Left ventricle myocardium superior (tissue), 1 donor: ENCODE measurements at regions not wholly inside any gene's neighbourhood (a gene's known extent, or its start where the extent isn't known, plus 50 kb on each side); places are given as distances from the start of the nearest gene placed in this dataset.

Experiments used
- ATAC-seq: fragments of 200-7000 bp; cut with Tn5 transposase; one replicate; pipeline ENCODE4 v1.9.1; 2020; ENCODE audit warnings: mild to moderate bottlenecking, moderate library complexity
- DNase-seq: peaks from one replicate; pipeline ENCODE4 v3.0.0-alpha.2; 2020
- intact Hi-C: fragments of 100-400 bp; cut with micrococcal nuclease; formaldehyde crosslinking; loops from one replicate; pipeline ENCODE4 v1.11.0; 2022
- donor health status: DM: no; HTN: yes; CAD: no; lungs with severe emphysema.

DNA sequence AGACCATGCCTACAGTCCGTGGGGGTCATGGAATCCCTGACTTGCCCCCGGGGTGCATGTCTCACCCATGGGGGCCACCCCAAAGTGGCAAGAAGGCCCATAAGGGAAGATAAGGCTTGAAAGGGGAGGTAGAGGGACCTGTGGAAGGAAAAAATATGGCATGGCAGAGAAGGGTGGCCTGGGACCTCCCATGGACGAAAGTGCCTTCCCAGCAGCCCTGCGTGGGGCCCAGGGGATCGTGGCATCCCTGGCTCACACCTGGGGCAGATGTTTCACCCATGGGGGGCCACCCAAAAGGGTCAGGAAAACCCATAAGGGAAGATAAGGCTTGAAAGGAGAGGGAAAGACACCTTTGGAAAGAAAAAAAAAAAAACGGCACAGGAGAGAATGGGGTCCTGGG lies 264.6 kb downstream of the ALG10 start:
- ATAC-seq = no peak
- DNase-seq = no peak
- intact Hi-C loops = no loop called here

DNA sequence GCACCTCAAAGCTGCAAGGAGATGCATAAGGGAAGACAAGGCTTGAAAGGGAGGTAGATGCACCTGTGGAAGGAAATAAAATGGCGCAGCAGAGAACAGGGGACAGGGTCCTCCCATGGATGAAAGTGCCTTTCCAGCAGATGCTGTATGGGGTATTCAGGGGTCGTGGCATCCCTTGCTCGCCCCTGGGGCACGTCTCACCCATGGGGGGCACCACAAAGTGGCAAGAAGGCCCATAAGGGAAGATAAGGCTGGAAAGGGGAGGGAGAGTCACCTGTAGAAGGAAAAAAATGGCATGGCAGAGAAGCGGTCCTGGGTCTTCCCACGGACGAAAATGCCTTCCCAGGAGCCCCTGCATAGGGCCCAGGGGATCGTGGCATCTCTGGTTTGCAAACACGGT lies 265.1 kb downstream of the ALG10 start:
- peak; percentile 5 for DNase-seq
- no peak for ATAC-seq

DNA sequence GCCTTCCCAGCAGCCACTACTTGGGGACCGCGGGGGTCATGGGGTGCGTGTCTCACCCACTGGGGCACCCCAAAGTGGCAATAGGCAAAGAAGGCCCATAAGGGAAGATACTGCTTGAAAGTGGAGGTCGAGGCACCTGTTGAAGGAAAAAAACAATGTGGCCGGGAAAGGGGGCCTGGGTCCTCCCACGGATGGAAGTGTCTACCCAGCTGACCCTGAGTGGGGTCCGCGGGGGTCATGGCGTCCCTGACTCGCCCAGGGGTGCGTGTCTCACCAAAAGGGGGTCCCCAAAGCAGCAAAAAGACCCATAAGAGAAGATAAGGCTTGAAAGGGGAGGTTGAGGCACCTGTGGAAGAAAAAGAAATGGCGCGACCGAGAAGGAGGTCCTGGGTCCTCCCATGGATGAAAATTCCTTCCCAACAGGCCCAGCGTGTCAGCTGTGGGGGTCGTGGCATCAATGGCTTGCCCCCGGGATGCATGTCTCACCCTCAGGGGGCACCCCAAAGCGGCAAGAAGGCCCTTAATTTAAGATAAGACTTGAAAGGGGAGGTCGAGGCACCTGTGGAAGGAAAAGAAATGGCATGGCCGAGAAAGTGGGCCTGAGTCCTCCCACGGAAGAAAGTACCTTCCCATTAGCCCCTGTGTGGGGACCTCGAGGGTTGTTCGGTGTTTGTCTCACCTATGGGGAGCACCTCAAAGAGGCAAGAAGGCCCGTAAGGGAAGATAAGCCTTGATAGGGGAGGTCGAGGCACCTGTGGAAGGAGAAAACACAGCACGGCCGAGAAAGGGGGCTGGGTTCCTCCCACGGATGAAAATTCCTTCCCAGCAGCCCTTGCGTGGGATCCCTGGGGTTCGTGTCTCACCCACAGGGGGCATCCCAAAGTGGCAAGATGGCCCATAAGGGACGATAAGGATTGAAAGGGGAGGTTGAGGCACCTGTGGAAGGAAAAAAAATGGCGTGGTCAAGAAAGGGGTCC lies 266.0 kb downstream of the ALG10 start:
- ATAC-seq (no peak), DNase-seq (peak; percentile 7)
- intact Hi-C loops = no loop called here

More for the DNA sequence above, 265.1 kb downstream of the ALG10 start:
- intact Hi-C loops = no loop called here

DNA sequence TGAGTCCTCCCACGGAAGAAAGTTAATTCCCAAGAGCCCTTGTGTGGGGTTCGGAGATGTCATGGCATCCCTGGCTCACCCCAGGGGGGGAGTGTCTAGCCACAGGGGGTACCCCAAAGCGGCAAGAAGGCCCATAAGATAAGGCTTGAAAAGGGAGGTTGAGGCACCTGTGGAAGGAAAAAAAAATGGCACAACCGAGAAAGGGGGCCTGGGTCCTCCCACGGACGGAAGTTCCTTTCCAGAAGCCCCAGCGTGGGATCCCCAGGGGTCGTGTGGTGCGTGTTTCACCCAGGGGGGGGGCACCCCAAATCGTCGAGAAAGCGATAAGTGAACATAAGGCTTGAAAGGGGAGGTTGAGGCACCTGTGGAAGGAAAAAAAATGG lies 266.7 kb downstream of the ALG10 start:
- intact Hi-C loops = no loop called here
- DNase-seq = peak; percentile 7
- ATAC-seq = no peak

DNA sequence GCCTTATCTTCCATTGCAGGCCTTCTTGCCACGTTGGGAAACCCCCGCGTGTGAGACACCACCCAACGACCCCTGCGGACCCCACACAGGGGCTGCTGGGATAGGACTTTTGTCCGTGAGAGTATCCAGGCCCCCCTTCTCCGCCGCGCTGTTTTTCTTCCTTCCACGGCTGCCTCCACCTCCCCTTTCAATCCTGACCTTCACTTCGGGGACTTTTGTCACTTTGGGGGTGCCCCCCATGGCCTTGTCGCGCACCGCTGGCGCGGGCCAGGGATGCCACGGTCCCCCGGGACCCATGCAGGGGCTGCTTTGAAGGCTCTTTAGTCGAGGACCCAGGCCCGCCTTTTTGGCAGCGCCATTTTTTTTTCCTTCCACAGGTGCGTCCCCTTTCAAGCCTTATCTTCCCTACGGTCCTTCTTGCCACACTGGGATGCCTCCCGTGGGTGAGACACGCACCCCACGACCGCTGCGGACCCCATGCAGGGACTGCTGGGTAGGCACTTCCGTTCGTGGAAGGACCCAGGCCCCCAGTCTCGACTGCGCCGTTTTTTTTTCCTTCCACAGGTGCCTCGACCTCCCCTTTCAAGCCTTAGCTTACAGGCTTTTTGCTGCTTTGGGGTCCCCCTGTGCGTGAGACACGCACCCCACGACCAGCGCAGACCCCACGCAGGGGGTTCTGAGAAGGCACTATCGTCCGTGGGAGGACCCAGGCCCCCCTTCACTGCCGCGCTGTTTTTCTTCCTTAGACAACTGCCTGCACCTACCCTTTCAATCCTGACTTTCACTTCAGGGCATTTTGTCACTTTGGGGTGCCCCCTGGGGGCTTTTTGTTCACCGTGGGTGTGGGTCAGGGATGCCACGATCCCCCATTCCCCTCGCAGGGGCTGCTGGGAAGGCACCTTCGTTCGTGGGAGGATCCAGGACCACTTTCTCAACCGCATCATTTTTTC lies 267.4 kb downstream of the ALG10 start:
- intact Hi-C loops = no loop called here
- ATAC-seq (no peak), DNase-seq (peak; percentile 3)

DNA sequence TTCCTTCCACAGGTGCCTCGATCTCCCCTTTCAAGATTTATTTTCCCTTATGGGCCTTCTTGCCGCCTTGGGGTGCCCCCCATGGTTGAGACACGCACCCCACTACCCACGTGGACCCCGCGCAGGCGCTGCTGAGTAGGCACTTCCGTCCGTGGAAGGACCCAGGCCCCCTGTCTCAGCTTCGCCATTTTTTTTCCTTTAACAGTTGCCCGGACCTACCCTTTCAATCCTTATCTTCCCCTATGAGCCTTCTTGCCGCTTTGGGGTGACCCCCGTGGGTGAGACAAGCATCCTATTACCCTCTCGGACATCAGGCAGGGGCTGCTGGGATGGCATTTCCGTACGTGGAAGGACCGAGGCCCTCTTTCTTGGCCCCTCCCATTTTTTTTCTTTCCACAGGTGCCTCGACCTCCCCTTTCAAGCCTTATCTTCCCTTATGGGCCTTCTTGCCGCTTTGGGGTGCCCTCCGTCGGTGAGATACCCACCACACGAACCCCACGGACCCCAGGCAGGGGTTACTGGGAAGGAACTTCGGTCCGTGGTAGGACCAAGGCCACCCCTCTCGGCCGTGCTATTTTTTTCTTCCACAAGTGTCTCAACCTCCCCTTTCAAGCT lies 268.2 kb downstream of the ALG10 start:
- DNase-seq (peak; percentile 3), ATAC-seq (no peak)
- intact Hi-C loops = no loop called here

DNA sequence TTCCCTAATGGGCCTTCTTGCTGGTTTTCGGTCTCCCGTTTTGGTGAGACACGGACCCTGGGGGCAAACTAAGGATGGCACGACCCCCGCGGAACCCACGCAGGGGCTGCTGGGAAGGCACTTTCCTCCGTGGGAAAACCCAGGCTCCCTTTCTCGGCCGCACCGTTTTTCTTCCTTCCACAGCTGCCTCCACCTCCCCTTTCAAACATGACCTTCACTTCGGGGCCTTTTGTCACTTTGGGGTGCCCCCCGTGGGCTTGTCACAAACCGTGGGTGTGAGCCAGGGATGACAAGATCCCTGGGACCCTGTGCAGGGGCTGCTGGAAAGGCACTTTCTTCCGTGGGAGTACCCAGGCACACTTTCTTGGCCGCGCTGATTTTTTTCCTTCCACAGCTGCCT lies 268.7 kb downstream of the ALG10 start:
- DNase-seq (peak; percentile 3), ATAC-seq (no peak)
- intact Hi-C loops = no loop called here

DNA sequence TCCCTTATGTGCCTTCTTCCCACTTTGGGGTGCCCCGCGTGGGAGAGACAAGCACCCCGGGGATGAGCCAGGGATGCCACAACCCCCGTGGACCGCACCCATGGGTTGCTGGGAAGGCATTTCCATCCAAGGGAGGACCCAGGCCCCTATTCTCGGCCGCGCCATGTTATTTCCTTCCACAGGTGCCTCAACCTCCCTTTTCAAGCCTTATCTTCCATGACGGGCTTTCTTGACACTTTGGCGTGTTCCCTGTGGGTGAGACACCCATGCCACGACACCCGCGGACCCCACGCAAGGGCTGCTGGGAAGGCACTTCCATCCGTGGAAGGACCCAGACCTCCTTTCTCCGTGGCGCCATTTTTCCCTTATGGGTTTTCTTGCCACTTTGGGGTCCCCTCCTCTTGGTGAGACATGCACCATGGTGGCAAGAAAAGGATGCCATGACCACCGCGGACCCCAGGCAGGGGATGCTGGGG lies 269.2 kb downstream of the ALG10 start:
- intact Hi-C loops = no loop called here
- ATAC-seq = no peak

DNA sequence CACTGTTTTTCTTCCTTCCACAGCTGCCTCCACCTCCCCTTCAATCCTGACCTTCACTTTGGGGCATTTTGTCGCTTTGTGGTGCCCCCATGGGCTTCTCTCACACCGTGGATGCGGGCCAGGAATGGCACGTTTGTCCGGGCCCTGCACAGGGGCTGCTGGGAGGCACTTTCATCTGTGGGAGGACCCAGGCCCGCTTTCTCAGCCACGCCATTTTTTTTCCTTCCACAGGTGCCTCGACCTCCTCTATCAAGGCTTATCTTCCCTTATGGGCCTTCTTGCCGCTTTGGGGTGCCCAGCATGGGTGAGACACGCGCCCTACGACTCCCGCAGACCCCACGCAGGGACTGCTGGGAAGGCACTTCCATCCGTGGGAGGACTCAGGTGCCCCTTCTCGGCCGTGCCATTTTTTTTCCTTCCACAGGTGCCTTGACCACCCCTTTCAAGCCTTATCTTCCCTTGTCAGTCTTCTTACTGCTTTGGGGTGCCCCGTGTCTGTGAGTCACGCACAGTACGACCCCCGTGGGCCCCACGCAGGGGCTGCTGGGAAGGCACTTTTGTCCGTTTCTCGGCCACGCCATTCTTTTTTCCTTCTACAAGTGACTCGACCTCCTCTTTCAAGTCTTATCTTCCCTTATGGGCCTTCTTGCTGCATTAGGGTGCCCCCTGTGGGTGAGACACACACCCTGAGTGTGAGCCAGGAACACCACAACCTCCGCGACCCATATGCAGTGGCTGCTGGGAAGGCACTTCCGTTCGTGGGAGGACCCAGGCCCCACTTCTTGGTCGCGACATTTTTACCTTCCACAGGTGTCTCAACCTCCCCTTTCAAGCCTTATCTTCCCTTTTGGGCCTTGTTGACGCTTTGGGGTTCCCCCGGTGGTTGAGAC lies 270.7 kb downstream of the ALG10 start:
- DNase-seq = peak; percentile 2
- intact Hi-C loops = no loop called here

More for the DNA sequence above, 269.2 kb downstream of the ALG10 start:
- peak; percentile 7 for DNase-seq

DNA sequence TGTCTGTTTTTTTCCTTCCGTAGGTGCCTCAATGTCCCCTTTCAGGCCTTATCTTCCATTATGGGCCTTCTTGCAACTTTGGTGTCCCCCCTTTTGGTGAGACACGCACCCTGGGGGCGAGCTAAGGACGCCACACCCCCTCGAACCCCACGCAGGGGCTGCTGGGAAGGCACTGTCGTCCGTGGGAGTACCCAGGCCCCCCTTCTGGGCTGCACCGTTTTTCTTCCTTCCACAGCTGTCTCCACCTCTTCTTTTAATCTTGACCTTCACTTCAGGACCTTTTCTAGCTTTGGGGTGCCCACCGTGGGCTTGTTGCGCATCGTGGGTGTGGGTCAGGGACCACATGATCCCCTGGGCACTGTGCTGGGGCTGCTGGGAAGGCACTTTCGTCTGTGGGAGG lies 271.8 kb downstream of the ALG10 start:
- DNase-seq (peak; percentile 18), ATAC-seq (no peak)
- intact Hi-C loops = no loop called here

More for the DNA sequence above, 270.7 kb downstream of the ALG10 start:
- no peak for ATAC-seq

DNA sequence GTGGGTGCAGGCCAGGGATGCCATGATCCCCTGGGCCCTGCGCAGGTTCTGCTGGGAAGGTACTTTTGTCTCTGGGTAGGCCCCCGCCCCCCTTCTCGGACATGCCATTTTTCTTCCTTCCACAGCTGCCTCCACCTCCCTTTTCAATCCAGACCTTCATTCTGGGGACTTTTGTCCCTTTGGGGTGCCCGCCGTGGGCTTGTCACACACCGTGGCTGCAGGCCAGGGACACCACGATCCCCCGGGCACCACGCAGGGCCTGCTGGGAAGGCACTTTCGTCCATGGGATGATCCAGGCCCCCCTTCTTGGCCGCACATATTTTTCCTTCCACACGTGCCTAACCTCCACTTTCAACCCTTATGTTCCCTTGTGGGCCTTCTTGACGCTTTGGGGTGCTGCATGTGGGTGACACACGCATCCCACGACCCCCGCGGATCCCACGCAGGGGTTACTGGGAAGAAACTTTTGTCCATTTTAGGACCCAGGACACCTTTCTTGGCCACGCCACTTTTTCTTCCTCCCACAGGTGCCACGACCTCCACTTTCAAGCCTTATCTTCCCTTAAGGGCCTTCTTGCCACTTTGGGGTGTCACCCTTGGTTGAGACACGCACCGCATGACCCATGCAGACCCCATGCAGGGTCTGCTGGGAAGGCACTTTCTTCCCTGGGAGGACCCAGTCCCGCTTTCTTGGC lies 272.5 kb downstream of the ALG10 start:
- intact Hi-C loops = no loop called here
- no peak for ATAC-seq
- DNase-seq = peak; percentile 9

DNA sequence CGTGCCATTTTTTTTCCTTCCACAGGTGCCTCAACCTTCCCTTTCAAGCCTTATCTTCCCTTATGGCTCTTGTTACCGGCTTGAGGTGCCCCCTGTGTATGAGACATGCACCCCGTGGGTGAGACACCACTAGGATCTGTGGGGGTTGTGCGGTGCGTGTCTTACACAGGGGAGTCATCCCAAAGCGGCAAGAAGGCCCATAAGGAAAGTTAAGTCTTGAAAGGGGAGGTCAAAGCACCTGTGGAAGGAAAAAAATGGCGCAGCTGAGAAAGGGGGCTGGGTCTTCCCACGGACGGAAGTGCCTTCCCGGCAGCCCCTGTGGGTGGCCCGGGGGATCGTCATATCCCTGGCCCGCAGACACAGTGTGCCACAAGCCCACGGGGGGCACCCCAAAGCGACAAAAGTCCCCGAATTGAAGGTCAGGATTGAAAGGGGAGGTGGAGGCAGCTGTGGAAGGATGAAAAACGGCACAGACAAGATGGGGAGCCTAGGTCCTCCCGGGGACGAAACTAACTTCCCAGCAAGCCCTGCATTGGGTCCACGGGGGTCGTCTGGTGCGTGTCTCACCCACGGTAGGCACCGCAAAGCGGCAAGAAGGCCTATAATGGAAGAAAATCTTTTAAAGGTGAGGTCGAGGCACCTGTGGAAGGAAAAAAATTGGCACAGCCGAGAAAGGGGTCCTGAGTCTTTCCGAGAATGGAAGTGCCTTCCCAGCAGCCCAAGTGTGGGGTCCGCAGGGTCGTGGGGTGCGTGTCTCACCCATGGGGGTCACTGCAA lies 273.3 kb downstream of the ALG10 start:
- intact Hi-C loops = no loop called here
- ATAC-seq = no peak
- peak; percentile 13 for DNase-seq

DNA sequence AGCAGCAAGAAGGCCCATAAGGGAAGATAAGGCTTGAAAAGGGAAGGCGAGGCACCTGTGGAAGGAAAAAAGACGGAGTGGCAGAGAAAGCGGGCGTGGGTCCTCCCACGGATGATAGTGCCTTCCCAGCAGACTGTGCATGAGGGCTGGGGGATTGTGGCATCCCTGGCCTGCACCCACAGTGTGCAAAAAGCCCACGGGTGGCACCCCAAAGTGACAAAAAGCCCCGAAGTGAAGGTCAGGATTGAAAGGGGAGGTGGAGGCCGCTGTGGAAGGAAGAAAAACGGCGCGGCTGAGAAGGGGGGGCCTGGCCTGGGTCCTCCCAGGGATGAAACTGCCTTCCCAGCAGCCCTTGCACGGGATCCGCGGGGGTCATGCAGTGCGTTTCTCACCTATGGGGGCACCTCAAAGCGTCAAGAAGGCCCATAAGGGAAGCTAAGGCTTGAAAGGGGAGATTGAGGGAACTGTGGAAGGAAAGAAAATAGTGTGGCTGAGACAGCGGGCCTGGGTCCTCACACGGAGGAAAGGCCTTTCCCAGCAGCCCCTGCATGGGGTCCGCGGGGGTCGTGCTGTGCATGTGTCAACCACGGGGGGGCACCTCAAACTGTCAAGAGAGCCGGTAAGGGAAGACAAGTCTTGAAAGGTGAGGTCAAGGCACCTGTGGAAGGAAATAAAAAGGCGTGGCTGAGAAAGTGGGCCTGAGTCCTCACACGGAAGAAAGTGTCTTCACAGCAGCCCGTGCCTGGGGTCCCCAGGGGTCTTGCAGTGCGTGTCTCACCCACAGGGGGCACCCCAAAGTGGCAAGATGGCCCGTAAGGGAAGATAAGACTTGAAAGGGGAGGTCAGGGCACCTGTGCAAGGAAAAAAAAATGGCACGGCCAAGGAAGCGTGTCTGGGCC lies 274.1 kb downstream of the ALG10 start:
- DNase-seq = peak; percentile 7
- intact Hi-C loops = no loop called here
- no peak for ATAC-seq

DNA sequence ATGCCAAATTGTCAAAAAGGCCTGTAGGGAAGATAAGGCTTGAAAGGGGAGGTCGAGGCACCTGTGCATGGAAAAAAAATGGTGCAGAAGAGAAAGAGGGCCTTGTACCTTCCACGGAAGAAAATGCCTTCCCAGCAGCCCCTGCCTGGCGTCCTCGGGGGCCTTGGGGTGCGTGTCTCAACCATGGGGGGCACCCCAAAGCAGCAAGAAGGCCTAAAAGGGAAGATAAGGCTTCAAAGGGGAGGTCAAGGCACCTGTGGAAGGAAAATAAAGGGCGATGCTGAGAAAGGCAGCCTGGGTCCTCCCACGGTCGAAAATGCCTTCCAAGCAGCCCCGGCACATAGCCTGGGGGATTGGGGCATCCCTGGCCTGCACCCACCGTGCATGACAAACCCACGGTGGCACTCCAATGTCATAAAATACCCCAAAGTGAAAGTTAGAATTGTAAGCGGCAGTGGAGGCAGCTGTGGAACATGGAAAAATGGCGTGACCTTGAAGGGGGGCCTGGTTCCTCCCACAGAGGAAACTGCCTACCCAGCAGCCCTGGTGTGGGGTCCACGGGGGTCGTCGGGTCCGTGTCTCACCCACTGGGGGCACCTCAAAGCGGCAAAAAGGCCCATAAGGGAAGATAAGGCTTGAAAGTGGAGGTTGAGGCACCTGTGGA lies 275.0 kb downstream of the ALG10 start:
- ATAC-seq = no peak
- intact Hi-C loops = no loop called here
- DNase-seq = peak; percentile 6

DNA sequence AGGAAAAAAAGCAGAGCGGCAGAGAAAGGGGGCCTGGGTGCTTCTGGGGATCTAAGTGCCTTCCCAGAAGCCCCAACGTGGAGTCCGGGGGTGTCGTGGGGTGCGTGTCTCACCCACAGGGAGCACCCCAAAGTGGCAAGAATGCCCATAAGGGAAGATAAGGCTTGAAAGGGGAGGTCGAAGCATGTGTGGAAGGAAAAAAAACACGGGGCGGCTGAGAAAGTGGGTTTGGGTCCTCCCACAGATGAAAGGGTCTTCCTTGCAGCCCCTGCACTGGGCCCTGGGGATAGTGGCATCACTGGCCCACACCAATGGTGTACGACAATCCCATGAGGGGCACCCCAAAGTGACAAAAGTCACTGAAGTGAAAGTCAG lies 275.5 kb downstream of the ALG10 start:
- ATAC-seq = no peak
- peak; percentile 9 for DNase-seq
- intact Hi-C loops = no loop called here
